CD14-positive monocyte (primary cell): ENCODE measurements at regions not wholly inside any gene's neighbourhood (a gene's known extent, or its start where the extent isn't known, plus 50 kb on each side); places are given as distances from the start of the nearest gene placed in this dataset.
A peak's percentile ranks its signal among the peaks of the same experiment; 100 is the strongest.

Experiments
- DNase-seq, 3 donors: peaks; one replicate each; pipeline ENCODE4 v3.0.0-alpha.2; 2011 to 2022
- H2AFZ ChIP-seq: 2 replicates; pipeline ENCODE4 v1.6.0; 2012; ENCODE audit warnings: mild to moderate bottlenecking, low read depth, low read length, inconsistent platforms; ENCODE audit not compliant: insufficient read depth, poor library complexity, severe bottlenecking
- H3K27ac ChIP-seq, 2 donors: 1 replicate in 1 of 2; 2 replicates in 1 of 2; pipeline ENCODE4 v1.5.1; 2012 to 2013; ENCODE audit warnings: low read length in 2 of 2, control low read depth in 1 of 2, inconsistent platforms in 1 of 2, low read depth in 1 of 2, mild to moderate bottlenecking in 1 of 2
- H3K27me3 ChIP-seq, 2 donors: one replicate each; pipeline versions ENCODE4 v1.6.0 to v1.6.1; 2011 to 2013; ENCODE audit warnings: low read length in 2 of 2; ENCODE audit not compliant: control insufficient read depth in 2 of 2, insufficient read depth in 2 of 2
- H3K36me3 ChIP-seq, 2 donors: replicated peaks in 1 of 2; 1 replicate in 1 of 2; 2 replicates in 1 of 2; pipeline versions ENCODE4 v1.5.1 to v1.6.1; 2012 to 2013; ENCODE audit warnings: low read length in 2 of 2, control low read depth in 1 of 2, inconsistent platforms in 1 of 2, mild to moderate bottlenecking in 1 of 2; ENCODE audit not compliant: insufficient read depth in 2 of 2, control insufficient read depth in 1 of 2
- H3K4me1 ChIP-seq, 2 donors: 1 replicate in 1 of 2; 2 replicates in 1 of 2; pipeline versions ENCODE4 v1.5.1 to v1.6.1; 2012 to 2013; ENCODE audit warnings: low read length in 2 of 2, control low read depth in 1 of 2, inconsistent platforms in 1 of 2, mild to moderate bottlenecking in 1 of 2, moderate library complexity in 1 of 2; ENCODE audit not compliant: insufficient read depth in 2 of 2, control insufficient read depth in 1 of 2
- H3K4me2 ChIP-seq: replicated peaks from 2 replicates; pipeline ENCODE3; 2012; ENCODE audit warnings: low read length, moderate library complexity, mild to moderate bottlenecking; ENCODE audit not compliant: poor library complexity, severe bottlenecking; ENCODE audit errors: extremely low read depth
- H3K4me3 ChIP-seq, 3 experiments: fragments of 200-600 bp in 1 of 3; sonication (generic) in 1 of 3; replicated peaks in 1 of 3; 1 replicate in 2 of 3; 2 replicates in 1 of 3; pipeline ENCODE4 v1.5.1; 2011 to 2013; ENCODE audit warnings: low read length in 3 of 3, mild to moderate bottlenecking in 3 of 3, control low read depth in 2 of 3, low read depth in 2 of 3, inconsistent platforms in 1 of 3, moderate library complexity in 1 of 3
- H3K79me2 ChIP-seq: 2 replicates; pipeline ENCODE4 v1.6.0; 2012; ENCODE audit warnings: mild to moderate bottlenecking, control low read depth, inconsistent platforms, low read length, moderate library complexity; ENCODE audit not compliant: insufficient read depth
- H3K9ac ChIP-seq: 2 replicates; pipeline ENCODE4 v1.6.0; 2017; ENCODE audit warnings: low read length, mild to moderate bottlenecking; ENCODE audit not compliant: insufficient read depth, poor library complexity, severe bottlenecking
- H3K9me3 ChIP-seq, 2 donors: replicated peaks in 1 of 2; 1 replicate in 1 of 2; 2 replicates in 1 of 2; pipeline versions ENCODE4 v1.5.1 to v1.6.1; 2012 to 2013; ENCODE audit warnings: low read length in 2 of 2, control low read depth in 1 of 2; ENCODE audit not compliant: control insufficient read depth in 1 of 2, insufficient read depth in 1 of 2
- H4K20me1 ChIP-seq: 2 replicates; pipeline ENCODE4 v1.6.0; 2012; ENCODE audit warnings: mild to moderate bottlenecking, low read length, control low read depth, moderate library complexity; ENCODE audit not compliant: insufficient read depth
- H3K27ac Mint-ChIP-seq, 7 donors: one replicate each; pipeline ENCODE4 v1.8.0; 2020; ENCODE audit warnings: mild to moderate bottlenecking in 7 of 7, mixed read lengths in 7 of 7, moderate library complexity in 6 of 7, inconsistent platforms in 2 of 7
- H3K27me3 Mint-ChIP-seq, 3 donors: one replicate each; pipeline ENCODE4 v1.8.0; 2021 to 2022; ENCODE audit warnings: low read depth in 3 of 3, mild to moderate bottlenecking in 3 of 3, mixed read lengths in 3 of 3, moderate library complexity in 3 of 3, inconsistent platforms in 1 of 3
- H3K36me3 Mint-ChIP-seq, 2 donors: one replicate each; pipeline ENCODE4 v1.8.0; 2020; ENCODE audit warnings: mixed read lengths in 2 of 2, inconsistent platforms in 1 of 2, mild to moderate bottlenecking in 1 of 2
- H3K4me1 Mint-ChIP-seq: one replicate; pipeline ENCODE4 v1.8.0; 2020; ENCODE audit warnings: mild to moderate bottlenecking, mixed read lengths
- H3K4me3 Mint-ChIP-seq, 2 donors: one replicate each; pipeline ENCODE4 v1.8.0; 2020; ENCODE audit warnings: mild to moderate bottlenecking in 2 of 2, mixed read lengths in 2 of 2, moderate library complexity in 1 of 2
- H3K9me3 Mint-ChIP-seq, 7 donors: one replicate each; pipeline ENCODE4 v1.8.0; 2020 to 2022; ENCODE audit warnings: mixed read lengths in 7 of 7, mild to moderate bottlenecking in 6 of 7, moderate library complexity in 6 of 7, inconsistent platforms in 2 of 7
- WGBS: methylation state at CpG from one replicate; pipeline ENCODE4 v1.1.5; 2013; ENCODE audit warnings: missing lambda C conversion rate; ENCODE audit not compliant: insufficient coverage; 5-methylcytosine and 5-hydroxymethylcytosine counted together
- intact Hi-C, 2 donors: fragments of 100-400 bp; cut with micrococcal nuclease; formaldehyde crosslinking; loops; one replicate each; pipeline versions ENCODE4 v1.15.0 to v1.15.1; 2023
- TF ChIP-seq, protein P1 (sequence below): fragments of 200-600 bp; IDR thresholded peaks from one replicate; pipeline ENCODE4 v1.8.0; 2022; ENCODE audit warnings: antibody characterized with exemption, mild to moderate bottlenecking

- Histone ChIP-seq H3K27me3 (no peaks in the 10 kb centered on the region), H3K36me3 (no peaks in the 10 kb centered on the region), H3K4me1 (no peaks in the 10 kb centered on the region), H3K4me3 (no peak overlapping the region), H4K20me1 (no peaks in the 10 kb centered on the region), H3K9me3 (peaks cover 0 to 4% of the 10 kb centered on the region in 2 donors), H2AFZ (no peak overlapping the region), H3K27ac (no peak overlapping the region), H3K4me2 (no peak overlapping the region), H3K79me2 (no peaks in the 10 kb centered on the region), H3K9ac (no peak overlapping the region)
- H3K27me3 Mint-ChIP-seq = peaks cover 0 to 4% (median 2%) of the 10 kb centered on the region in 3 donors
- H3K9me3 Mint-ChIP-seq = peaks cover 0 to 15% (median 3%) of the 10 kb centered on the region in 7 donors
- no peaks in the 10 kb centered on the region for H3K36me3 Mint-ChIP-seq
- 35% methylated on average over 2 of the region's 12 CpGs for WGBS
- intact Hi-C loops = no loop called here
- TF ChIP-seq, protein P1, sequence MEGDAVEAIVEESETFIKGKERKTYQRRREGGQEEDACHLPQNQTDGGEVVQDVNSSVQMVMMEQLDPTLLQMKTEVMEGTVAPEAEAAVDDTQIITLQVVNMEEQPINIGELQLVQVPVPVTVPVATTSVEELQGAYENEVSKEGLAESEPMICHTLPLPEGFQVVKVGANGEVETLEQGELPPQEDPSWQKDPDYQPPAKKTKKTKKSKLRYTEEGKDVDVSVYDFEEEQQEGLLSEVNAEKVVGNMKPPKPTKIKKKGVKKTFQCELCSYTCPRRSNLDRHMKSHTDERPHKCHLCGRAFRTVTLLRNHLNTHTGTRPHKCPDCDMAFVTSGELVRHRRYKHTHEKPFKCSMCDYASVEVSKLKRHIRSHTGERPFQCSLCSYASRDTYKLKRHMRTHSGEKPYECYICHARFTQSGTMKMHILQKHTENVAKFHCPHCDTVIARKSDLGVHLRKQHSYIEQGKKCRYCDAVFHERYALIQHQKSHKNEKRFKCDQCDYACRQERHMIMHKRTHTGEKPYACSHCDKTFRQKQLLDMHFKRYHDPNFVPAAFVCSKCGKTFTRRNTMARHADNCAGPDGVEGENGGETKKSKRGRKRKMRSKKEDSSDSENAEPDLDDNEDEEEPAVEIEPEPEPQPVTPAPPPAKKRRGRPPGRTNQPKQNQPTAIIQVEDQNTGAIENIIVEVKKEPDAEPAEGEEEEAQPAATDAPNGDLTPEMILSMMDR = no peak
- peak in 1 of 3 donors; percentile 11 for DNase-seq
- H3K4me1 Mint-ChIP-seq = peaks cover 22% of the 10 kb centered on the region
- peak overlapping the region in 1 of 7 donors; percentile 23 for H3K27ac Mint-ChIP-seq
- H3K4me3 Mint-ChIP-seq = no peak overlapping the region
Observed at GRCh38 chr2:201969938-201970785, 63.5 kb upstream of the FZD7 start.

DNA sequence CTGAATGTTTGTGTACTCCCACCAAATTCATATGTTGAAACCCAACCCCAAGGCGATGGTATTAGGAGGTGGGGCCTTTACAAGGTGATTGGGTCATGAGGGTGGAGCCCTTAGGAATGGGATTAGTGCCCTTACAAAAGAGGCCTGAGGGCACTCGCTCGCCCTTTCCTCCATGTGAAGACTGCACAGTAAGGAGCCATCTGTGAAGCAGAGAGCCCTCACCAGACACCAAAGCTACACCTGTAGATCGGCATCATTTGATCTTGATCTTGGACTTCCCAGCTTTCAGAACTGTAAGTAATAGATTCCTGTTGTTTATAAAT, 62.9 kb upstream of the FZD7 start:
- Histone ChIP-seq H3K9me3 (peaks cover 0 to 4% of the 10 kb centered on the region in 2 donors), H3K4me1 (no peaks in the 10 kb centered on the region), H3K9ac (no peak overlapping the region), H2AFZ (no peak overlapping the region), H3K27me3 (no peaks in the 10 kb centered on the region), H3K79me2 (no peaks in the 10 kb centered on the region), H3K36me3 (no peaks in the 10 kb centered on the region), H3K4me2 (no peak overlapping the region), H4K20me1 (no peaks in the 10 kb centered on the region), H3K4me3 (no peak overlapping the region), H3K27ac (no peak overlapping the region)
- Mint-ChIP-seq H3K36me3 (no peaks in the 10 kb centered on the region), H3K4me1 (peaks cover 22% of the 10 kb centered on the region), H3K27ac (no peak overlapping the region), H3K27me3 (peaks cover 0 to 4% (median 2%) of the 10 kb centered on the region in 3 donors), H3K4me3 (no peak overlapping the region), H3K9me3 (peaks cover 0 to 15% (median 3%) of the 10 kb centered on the region in 7 donors)
- intact Hi-C loops = no loop called here
- TF ChIP-seq, protein P1 = no peak
- WGBS = 100% methylated on average over 1 of the region's 4 CpGs
- DNase-seq = no peak
